Midbrain (tissue), 1 donor: ENCODE measurements at regions not wholly inside any gene's neighbourhood (a gene's known extent, or its start where the extent isn't known, plus 50 kb on each side); places are given as distances from the start of the nearest gene placed in this dataset.

Experiments used
- DNase-seq: peaks from one replicate; lab custom pipeline; 2025; lab: John Stamatoyannopoulos, UW

- DNase-seq, result no peak
These were observed 377.7 kb upstream of the RBMS3 start for GRCh38 chr3:28903171-28903601.

GRCh38 chr3:28905798-28906197 is 375.1 kb upstream of the RBMS3 start:
- DNase-seq, result no peak

- no peak for DNase-seq
These were observed 374.1 kb upstream of the RBMS3 start for GRCh38 chr3:28906561-28907310.

GRCh38 chr3:28907616-28908015 is 373.3 kb upstream of the RBMS3 start:
- DNase-seq, result no peak

GRCh38 chr3:28912120-28912885 is 368.6 kb upstream of the RBMS3 start:
- no peak for DNase-seq

GRCh38 chr3:28915741-28916500 is 364.9 kb upstream of the RBMS3 start:
- peak; percentile 40 for DNase-seq

- DNase-seq, result peak; percentile 85
These were observed 364.0 kb upstream of the RBMS3 start for GRCh38 chr3:28916713-28917499.

GRCh38 chr3:28917895-28918475 is 362.9 kb upstream of the RBMS3 start:
- no peak for DNase-seq

GRCh38 chr3:28922376-28922775 is 358.5 kb upstream of the RBMS3 start:
- DNase-seq, result no peak

GRCh38 chr3:28923994-28924393 is 356.9 kb upstream of the RBMS3 start:
- no peak for DNase-seq

GRCh38 chr3:28924744-28925360 is 356.0 kb upstream of the RBMS3 start:
- DNase-seq, result no peak

- no peak for DNase-seq
These were observed 347.5 kb upstream of the RBMS3 start for GRCh38 chr3:28933337-28933736.

GRCh38 chr3:28934126-28934813 is 346.6 kb upstream of the RBMS3 start:
- DNase-seq, result no peak

GRCh38 chr3:28935146-28935545 is 345.7 kb upstream of the RBMS3 start:
- DNase-seq, result no peak

GRCh38 chr3:28936154-28936553 is 344.7 kb upstream of the RBMS3 start:
- DNase-seq, result no peak

- DNase-seq, result peak; percentile 73
These were observed 340.3 kb upstream of the RBMS3 start for GRCh38 chr3:28940530-28940929.

GRCh38 chr3:28940994-28941393 is 339.9 kb upstream of the RBMS3 start:
- DNase-seq, result no peak

GRCh38 chr3:28947061-28947460 is 333.8 kb upstream of the RBMS3 start:
- no peak for DNase-seq

- DNase-seq, result no peak
These were observed 333.1 kb upstream of the RBMS3 start for GRCh38 chr3:28947751-28948150.

- DNase-seq, result no peak
These were observed 332.2 kb upstream of the RBMS3 start for GRCh38 chr3:28948685-28949084.
